ENCODE measurements at regions not wholly inside any gene's neighbourhood (a gene's known extent, or its start where the extent isn't known, plus 50 kb on each side); places are given as distances from the start of the nearest gene placed in this dataset.

DNA sequence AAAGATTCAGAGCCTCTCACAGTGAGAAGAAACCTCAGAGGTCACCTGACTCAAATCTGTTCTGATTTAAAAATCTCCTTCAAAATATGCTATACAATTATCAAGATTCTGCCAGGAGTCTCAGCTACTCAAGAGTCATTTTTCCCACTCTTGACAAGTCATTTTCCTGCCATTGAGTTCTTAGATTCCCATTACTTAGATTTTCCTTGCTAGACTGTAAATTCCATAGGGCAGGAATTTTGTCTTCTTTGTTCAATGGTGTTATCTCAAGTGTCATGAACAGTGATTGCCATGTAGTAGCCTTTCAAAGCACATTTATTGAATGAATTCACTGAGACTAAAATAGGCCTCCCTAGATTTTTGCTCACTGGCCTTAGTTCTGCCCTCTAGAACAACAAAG lies 95.9 kb downstream of the PCTP start:
- TF ChIP-seq CTCF (conservative IDR thresholded peaks at IDR 0.05; ENCODE audit: control insufficient read depth, insufficient read depth, low read depth, low read length), result no peak
- no peak overlapping the region for H3K4me3 ChIP-seq (ENCODE audit: control insufficient read depth, low read depth, low read length)
- DNase-seq (ENCODE audit: low read depth), result no peak

DNA sequence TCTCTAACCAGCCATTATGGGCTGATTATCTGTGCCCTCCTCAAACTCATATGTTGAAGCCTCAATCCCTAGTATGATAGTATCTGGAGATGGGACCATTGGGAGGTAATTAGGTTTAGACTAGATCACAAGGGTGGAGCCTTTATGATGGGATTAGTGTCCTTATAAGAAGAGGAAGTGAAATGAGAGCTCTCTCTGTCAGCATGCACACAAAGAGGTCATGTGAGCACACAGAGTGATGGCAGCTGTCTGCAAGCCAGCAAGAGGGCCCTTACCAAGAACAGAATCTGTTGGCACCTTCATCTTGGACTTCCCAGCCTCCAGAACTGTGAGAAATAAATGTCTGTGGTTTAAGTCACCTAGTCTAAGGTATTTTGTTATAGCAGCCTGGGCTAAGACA lies 101.9 kb downstream of the PCTP start:
- TF ChIP-seq CTCF (conservative IDR thresholded peaks at IDR 0.05; ENCODE audit: control insufficient read depth, insufficient read depth, low read depth, low read length), result no peak
- no peak overlapping the region for H3K4me3 ChIP-seq (ENCODE audit: control insufficient read depth, low read depth, low read length)
- no peak for DNase-seq (ENCODE audit: low read depth)

DNA sequence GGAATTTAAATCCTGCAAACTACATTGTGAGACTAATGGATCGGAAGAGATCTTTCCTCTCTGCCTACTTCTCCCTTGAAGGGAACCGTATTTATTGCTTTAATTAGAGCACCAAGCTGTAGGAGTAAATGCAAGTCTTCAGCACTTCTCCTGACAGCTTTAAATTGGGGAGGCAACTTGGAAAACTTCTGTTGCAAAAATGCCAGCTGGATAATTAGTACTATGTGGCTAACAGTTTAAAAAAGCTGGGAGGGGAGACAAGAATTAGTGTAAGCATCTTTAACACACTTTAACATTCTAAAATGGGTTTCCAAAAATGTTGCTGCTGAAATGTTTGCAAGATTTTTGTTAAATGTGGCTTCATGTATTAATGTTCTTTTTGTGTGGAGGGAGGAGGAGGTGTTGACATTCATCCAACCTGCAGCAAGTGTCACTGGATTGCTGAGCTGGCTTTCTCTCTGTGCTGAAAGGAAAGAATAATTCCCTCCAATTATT lies 108.5 kb downstream of the PCTP start:
- no peak for TF ChIP-seq CTCF (conservative IDR thresholded peaks at IDR 0.05; ENCODE audit: control insufficient read depth, insufficient read depth, low read depth, low read length)
- H3K4me3 ChIP-seq (ENCODE audit: control insufficient read depth, low read depth, low read length), result no peak overlapping the region
- DNase-seq (ENCODE audit: low read depth), result no peak

- no peak overlapping the region for H3K4me3 ChIP-seq (ENCODE audit: control insufficient read depth, low read depth, low read length)
- no peak for TF ChIP-seq CTCF (conservative IDR thresholded peaks at IDR 0.05; ENCODE audit: control insufficient read depth, insufficient read depth, low read depth, low read length)
- DNase-seq (ENCODE audit: low read depth), result no peak
Measured at GRCh38 chr17:55865072-55865762, 114.4 kb downstream of the PCTP start.

DNA sequence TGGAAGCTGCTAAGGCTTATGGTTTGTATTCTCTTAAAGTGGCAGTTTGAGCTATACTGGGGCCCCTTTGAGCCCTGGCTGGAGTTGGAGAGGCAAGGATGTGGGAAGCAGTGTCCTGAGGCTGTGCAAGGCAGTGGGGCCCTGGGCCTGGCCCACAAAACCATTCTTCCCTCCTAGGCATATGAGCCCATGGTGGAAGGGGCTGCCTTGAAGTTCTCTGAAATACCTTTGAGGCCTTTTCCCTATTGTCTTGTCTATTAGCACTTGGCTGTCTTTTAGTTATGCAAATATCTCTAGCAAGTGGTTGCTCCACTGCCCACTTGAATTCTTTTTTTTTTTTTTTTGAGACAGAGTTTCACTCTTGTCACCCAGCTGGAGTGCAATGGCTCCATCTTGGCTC lies 119.2 kb downstream of the PCTP start:
- no peak overlapping the region for H3K4me3 ChIP-seq (ENCODE audit: control insufficient read depth, low read depth, low read length)
- no peak for DNase-seq (ENCODE audit: low read depth)
- TF ChIP-seq CTCF (conservative IDR thresholded peaks at IDR 0.05; ENCODE audit: control insufficient read depth, insufficient read depth, low read depth, low read length), result no peak

DNA sequence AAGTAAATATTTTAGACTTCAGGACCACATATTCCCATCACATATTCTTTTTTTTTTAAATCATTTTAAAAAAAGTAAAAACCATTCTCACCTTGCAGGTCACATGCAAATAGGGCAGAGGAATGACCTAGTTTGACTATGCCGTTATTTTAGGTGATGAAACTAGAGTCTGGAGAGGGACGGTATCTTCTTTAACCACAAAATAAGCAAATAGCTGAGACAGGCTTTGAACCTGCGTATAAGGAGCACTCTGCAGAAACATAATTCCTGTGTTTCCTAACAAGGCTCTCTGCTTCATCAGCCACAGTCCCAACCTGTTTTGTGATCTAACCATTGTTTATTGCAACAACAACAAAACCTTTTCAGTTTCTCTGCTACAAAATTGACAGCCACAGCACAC lies 121.5 kb downstream of the PCTP start:
- TF ChIP-seq CTCF (conservative IDR thresholded peaks at IDR 0.05; ENCODE audit: control insufficient read depth, insufficient read depth, low read depth, low read length), result no peak
- DNase-seq (ENCODE audit: low read depth), result no peak
- H3K4me3 ChIP-seq (ENCODE audit: control insufficient read depth, low read depth, low read length), result no peak overlapping the region

Measured in fibroblast of mammary gland (primary cell).